Suprapubic skin (tissue), 4 donors: ENCODE measurements at regions not wholly inside any gene's neighbourhood (a gene's known extent, or its start where the extent isn't known, plus 50 kb on each side); places are given as distances from the start of the nearest gene placed in this dataset.

ENCODE experiments used
- DNase-seq, 2 donors: peaks; one replicate each; pipeline ENCODE4 v3.0.0-alpha.2; 2019; ENCODE audit warnings: low spot score in 2 of 2
- H3K27ac ChIP-seq: fragments of 200-600 bp; sonication (generic); one replicate; pipeline ENCODE4 v1.5.1; 2019
- H3K27me3 ChIP-seq: fragments of 200-600 bp; sonication (generic); one replicate; pipeline ENCODE4 v1.5.1; 2019
- H3K36me3 ChIP-seq: fragments of 200-600 bp; sonication (generic); one replicate; pipeline ENCODE4 v1.5.1; 2019
- H3K4me1 ChIP-seq: fragments of 200-600 bp; sonication (generic); one replicate; pipeline ENCODE4 v1.5.1; 2019
- H3K4me3 ChIP-seq: fragments of 200-600 bp; sonication (generic); one replicate; pipeline ENCODE4 v1.5.1; 2019; ENCODE audit warnings: mild to moderate bottlenecking
- H3K9me3 ChIP-seq: fragments of 200-600 bp; sonication (generic); one replicate; pipeline ENCODE4 v1.5.1; 2019
- CTCF ChIP-seq, 2 donors: fragments of 200-600 bp in 1 of 2; fragments of 450-650 bp in 1 of 2; sonication (generic) in 1 of 2; IDR thresholded peaks; one replicate each; pipeline ENCODE4 v1.5.1; 2016 to 2019; ENCODE audit warnings: antibody characterized with exemption in 2 of 2, mild to moderate bottlenecking in 1 of 2, moderate library complexity in 1 of 2
- EP300 ChIP-seq: sonication (generic); formaldehyde crosslinking; IDR thresholded peaks from one replicate; pipeline ENCODE4 v1.6.1; 2017; ENCODE audit warnings: antibody characterized with exemption
- POLR2A ChIP-seq, 2 donors: fragments of 450-650 bp; IDR thresholded peaks; one replicate each; pipeline ENCODE4 v1.6.1; 2017; ENCODE audit warnings: antibody characterized with exemption in 2 of 2, mild to moderate bottlenecking in 2 of 2, moderate library complexity in 2 of 2
- POLR2AphosphoS5 ChIP-seq, 3 donors: sonication (generic); formaldehyde crosslinking; IDR thresholded peaks; one replicate each; pipeline ENCODE4 v1.6.1; 2017; ENCODE audit warnings: antibody characterized with exemption in 3 of 3
- WGBS: methylation state at CpG from one replicate; pipeline ENCODE4 v1.1.5; 2018; 5-methylcytosine and 5-hydroxymethylcytosine counted together

GRCh38 chr4:152149745-152150144, 386.1 kb downstream of the FBXW7 start:
- H3K27ac ChIP-seq: no peak overlapping the region
- H3K36me3 ChIP-seq: no peaks in the 10 kb centered on the region
- no peaks in the 10 kb centered on the region for H3K27me3 ChIP-seq
- DNase-seq: no peak
- H3K9me3 ChIP-seq: peaks cover 4% of the 10 kb centered on the region
- H3K4me1 ChIP-seq: no peaks in the 10 kb centered on the region
- 83% methylated on average over 3 of the region's 3 CpGs for WGBS
- no peak for TF ChIP-seq EP300
- TF ChIP-seq POLR2AphosphoS5 (IDR thresholded peaks at IDR 0.05): no peak
- TF ChIP-seq POLR2A (IDR thresholded peaks at IDR 0.05): no peak
- no peak for TF ChIP-seq CTCF (IDR thresholded peaks at IDR 0.05)
- no peak overlapping the region for H3K4me3 ChIP-seq

- no peak overlapping the region for H3K27ac ChIP-seq
- peaks cover 4% of the 10 kb centered on the region for H3K9me3 ChIP-seq
- no peak for DNase-seq
- no peak overlapping the region for H3K4me3 ChIP-seq
- H3K27me3 ChIP-seq: no peaks in the 10 kb centered on the region
- no peaks in the 10 kb centered on the region for H3K4me1 ChIP-seq
- TF ChIP-seq CTCF (IDR thresholded peaks at IDR 0.05) (no peak), EP300 (no peak), POLR2AphosphoS5 (IDR thresholded peaks at IDR 0.05) (no peak), POLR2A (IDR thresholded peaks at IDR 0.05) (no peak)
- 67% methylated on average over 2 of the region's 2 CpGs for WGBS
- H3K36me3 ChIP-seq: no peaks in the 10 kb centered on the region
These were observed 387.2 kb upstream of the GATB start for GRCh38 chr4:152148057-152148456.

- Histone ChIP-seq H3K27ac (no peak overlapping the region), H3K27me3 (no peaks in the 10 kb centered on the region), H3K36me3 (no peaks in the 10 kb centered on the region), H3K4me3 (no peak overlapping the region), H3K9me3 (peaks cover 4% of the 10 kb centered on the region), H3K4me1 (no peaks in the 10 kb centered on the region)
- no peak for TF ChIP-seq CTCF (IDR thresholded peaks at IDR 0.05)
- TF ChIP-seq POLR2A (IDR thresholded peaks at IDR 0.05): no peak
- no peak for TF ChIP-seq POLR2AphosphoS5 (IDR thresholded peaks at IDR 0.05)
- TF ChIP-seq EP300: no peak
- 68% methylated on average over 1 of the region's 1 CpG for WGBS
- DNase-seq: no peak
These were observed 385.4 kb upstream of the GATB start for GRCh38 chr4:152146244-152146643.

- Histone ChIP-seq H3K4me1 (no peaks in the 10 kb centered on the region), H3K27me3 (no peaks in the 10 kb centered on the region), H3K4me3 (no peak overlapping the region), H3K9me3 (peaks cover 4% of the 10 kb centered on the region), H3K36me3 (no peaks in the 10 kb centered on the region), H3K27ac (no peak overlapping the region)
- TF ChIP-seq CTCF (IDR thresholded peaks at IDR 0.05) (no peak), POLR2A (IDR thresholded peaks at IDR 0.05) (no peak), EP300 (no peak), POLR2AphosphoS5 (IDR thresholded peaks at IDR 0.05) (no peak)
- no peak for DNase-seq
These were observed 383.0 kb upstream of the GATB start for GRCh38 chr4:152143806-152144205.

- Histone ChIP-seq H3K27me3 (no peaks in the 10 kb centered on the region), H3K36me3 (no peaks in the 10 kb centered on the region), H3K9me3 (no peaks in the 10 kb centered on the region), H3K4me3 (no peak overlapping the region), H3K4me1 (no peaks in the 10 kb centered on the region), H3K27ac (no peak overlapping the region)
- no peak for TF ChIP-seq POLR2A (IDR thresholded peaks at IDR 0.05)
- TF ChIP-seq POLR2AphosphoS5 (IDR thresholded peaks at IDR 0.05): no peak
- no peak for TF ChIP-seq EP300
- no peak for TF ChIP-seq CTCF (IDR thresholded peaks at IDR 0.05)
- 69% methylated on average over 3 of the region's 3 CpGs for WGBS
- DNase-seq: no peak
These were observed 377.6 kb upstream of the GATB start for GRCh38 chr4:152138451-152138850.
